NOMO-1 treated with DMSO at 0.1 percent for 48 hours (cell line): ENCODE measurements at regions not wholly inside any gene's neighbourhood (a gene's known extent, or its start where the extent isn't known, plus 50 kb on each side); places are given as distances from the start of the nearest gene placed in this dataset.

Experiments
- DNase-seq: peaks from one replicate; lab custom pipeline; 2025; ENCODE audit not compliant: unreplicated experiment; lab: John Stamatoyannopoulos, UW

DNA sequence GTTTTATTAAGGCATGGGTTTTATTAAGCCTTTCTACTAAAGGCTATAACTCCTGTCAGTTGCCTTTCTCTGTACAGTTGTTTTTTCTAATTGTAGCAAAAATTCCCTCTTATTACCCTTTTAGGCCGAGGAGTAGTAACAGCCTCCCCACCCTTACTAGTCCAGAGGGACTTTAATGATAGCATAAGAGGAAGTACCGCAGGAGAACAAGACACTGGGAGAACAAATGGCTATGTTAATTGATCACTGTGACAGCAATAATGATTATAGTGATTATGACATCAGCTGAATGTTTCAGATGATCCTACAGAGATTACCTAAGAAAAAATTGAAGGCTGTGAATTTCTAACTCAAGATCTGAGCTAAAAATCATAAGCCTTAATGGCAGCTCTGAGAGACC is 383.0 kb upstream of the PTBP2 start:
- no peak for DNase-seq

GRCh38 chr1:96340686-96341085 is 380.9 kb upstream of the PTBP2 start:
- DNase-seq, result no peak

DNA sequence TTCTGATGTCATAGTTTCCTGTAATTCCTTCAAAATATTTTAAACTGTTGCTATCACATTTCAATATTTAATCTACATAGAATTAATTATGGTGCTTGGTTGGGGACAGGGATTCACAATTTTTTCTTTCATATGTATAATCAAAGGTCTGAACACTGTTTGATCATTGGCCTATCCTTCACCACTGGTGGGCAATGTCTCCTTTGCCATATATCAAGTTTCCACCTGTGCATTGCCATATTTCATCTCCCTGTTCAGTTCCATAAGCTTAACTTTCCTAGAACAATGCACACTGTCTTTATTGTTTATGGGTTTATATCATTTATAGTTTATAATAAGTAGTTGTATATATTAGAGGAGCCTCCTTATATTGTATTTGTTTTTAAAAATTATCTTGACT is 374.9 kb upstream of the PTBP2 start:
- DNase-seq, result no peak

DNA sequence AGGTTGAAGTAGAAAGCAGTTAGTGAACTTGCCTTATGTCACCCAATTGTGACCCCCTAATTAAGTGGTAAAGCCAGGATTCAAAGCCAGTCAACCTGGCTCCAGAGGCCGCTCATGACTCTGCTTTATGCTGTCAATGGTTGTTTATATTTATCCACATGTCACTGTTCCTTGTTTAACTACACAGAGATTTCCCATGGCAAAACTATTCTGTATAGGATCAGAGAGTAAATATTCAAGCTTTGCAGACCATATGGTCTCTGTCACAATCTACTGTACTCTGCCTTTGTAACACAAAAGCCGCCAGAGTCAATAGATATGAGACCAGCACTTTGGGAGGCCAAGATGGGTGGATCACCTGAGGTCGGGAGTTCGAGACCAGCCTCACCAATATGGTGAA is 371.7 kb upstream of the PTBP2 start:
- no peak for DNase-seq

DNA sequence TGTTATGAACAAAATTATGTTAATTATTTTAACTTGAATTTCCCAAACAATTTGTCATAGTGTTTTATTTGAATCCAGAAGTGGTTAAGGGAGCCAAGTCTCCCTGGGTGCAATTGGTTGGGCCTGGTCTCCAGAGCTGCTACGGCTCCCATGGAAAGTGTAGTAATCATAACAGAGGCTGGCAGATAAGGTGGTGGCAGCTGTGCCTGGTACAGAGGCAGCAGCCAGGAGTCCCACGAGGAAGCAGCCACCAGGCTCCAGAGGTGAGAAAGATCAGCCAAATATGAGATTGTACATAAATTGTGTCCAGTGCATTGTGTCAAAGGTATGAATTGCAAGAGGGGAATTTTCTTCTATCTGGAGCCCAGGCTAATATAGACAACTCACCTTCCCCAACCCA is 368.9 kb upstream of the PTBP2 start:
- DNase-seq, result no peak

DNA sequence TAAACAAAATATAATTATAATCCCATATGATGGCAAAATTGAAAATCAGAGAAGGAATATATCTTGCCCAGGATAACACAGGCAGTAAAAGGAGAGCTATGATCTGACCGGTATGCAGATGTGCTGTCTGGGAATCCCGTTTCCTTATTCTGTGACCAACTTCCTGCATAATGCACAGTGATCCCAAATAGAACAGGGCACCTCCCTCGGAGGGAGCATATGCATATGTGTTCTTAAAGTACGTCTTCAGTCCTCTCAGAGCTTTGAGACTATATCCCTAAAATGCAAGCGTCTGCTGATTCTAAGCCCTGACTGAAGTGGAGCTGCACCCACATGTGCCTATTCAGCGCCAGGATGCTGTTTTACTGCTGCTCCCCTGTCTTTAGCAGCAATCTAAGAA is 366.1 kb upstream of the PTBP2 start:
- DNase-seq, result no peak

DNA sequence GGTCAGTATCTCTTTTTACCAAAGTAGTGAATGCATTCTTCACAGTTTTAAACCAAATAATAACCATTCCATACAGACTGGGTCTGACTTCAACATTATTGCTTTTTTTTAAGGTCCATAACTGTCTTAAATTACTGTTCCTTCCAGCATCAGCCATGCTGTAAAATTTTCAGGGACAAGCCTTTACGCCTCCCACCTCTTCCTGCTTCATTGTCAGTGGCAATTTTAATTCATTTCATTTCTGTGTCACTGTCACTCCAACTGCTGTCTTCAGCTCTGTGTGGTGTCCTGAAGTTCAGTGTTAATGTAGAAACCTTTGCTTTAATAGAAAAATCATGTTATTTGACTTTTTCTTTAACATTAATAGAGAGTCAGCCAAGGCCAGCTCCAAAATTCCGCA is 365.6 kb upstream of the PTBP2 start:
- no peak for DNase-seq

GRCh38 chr1:96357141-96357765 is 364.3 kb upstream of the PTBP2 start:
- DNase-seq, result no peak

DNA sequence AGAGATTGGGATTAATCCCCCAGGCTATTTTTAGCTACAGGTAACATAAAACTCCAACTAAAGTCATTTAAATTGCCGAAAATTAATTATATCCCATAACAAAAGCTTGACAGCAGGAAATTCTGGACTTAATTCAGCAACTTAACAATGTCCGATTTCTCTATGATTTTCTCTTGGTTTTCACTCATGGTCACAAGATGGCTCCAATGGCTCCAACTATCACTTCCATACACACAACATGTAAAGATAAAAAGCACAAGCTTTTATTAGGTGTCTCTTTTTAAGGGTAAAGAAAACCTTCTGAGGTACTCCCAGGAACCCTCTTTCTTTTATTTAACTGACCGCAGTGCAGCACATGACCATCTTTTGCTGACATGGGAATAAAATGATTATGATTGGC is 363.5 kb upstream of the PTBP2 start:
- DNase-seq, result no peak

DNA sequence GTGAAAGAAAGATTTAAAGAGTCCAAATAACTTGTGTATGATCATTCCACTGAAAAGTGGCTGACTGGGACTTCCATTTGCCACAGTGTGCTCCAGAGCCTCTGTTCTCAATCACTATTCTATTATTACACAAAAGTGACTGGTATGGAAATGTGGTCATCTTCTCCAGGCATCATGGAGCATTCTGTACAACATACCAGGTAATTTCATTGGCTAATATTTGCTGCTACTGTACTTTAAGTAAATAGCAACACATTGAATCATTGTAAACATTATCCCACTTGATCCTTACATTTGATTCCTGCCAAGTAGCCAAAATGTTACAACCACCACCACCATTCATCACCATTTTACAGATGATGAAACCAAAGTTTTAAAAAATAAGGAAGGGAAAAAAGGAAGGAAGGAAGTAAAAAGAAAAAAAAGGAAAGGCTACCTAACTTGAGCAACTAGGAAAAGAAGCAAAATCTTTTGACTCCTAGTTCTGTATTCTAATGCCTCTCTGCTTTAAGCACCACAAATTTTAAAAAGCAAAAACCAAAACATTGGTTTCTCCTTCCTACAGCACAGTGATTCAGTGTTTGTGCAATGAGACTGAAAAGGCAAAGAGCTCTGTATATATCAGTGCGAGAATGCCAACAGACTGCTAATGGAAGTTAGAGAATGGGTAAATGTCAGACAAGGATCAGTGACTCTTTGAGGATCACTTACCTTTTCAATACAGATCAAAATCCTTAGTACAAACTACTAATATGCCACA is 361.4 kb upstream of the PTBP2 start:
- no peak for DNase-seq

GRCh38 chr1:96361271-96361856 is 360.2 kb upstream of the PTBP2 start:
- peak; percentile 87 for DNase-seq

DNA sequence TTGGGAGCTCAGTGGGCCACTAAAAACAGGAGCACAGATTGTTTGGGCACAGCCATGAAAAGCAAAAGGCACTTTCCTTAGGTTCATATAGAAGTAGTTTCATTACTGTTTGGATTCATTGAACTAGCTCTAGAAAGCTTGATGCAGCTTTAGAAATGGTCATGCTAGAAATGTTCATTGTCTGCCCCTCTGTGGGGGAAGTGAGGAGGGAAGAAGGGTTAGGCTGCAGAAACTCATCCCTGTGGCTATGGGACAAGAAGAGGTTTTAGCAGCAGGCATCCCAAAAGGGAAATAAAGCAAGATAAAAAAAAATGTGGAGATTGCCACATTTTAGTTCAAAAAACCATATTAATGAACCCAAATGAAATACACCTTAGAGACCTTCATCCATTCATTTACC is 359.6 kb upstream of the PTBP2 start:
- no peak for DNase-seq

GRCh38 chr1:96362623-96363022 is 359.0 kb upstream of the PTBP2 start:
- DNase-seq, result peak; percentile 96

- DNase-seq, result no peak
Observed at GRCh38 chr1:96363826-96364225, 357.8 kb upstream of the PTBP2 start.

DNA sequence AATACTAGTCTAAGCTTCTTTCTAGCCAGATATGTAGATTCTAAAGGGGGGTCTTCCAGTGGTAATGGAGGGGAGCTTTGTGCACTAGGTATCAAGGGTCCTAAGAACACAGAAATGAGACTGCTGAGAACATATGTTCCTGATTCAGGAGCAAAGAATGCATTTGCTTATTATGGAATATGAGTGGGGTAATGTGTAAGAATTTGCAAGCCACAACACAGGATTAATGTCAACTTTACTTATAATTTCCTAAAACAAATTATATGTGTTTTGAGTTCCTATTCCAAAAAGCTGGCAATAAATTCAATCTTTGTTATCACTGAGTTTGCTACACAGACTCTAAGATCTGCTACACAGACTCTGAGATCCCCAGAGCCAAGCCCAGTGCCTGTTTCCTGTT is 357.0 kb upstream of the PTBP2 start:
- no peak for DNase-seq

GRCh38 chr1:96365076-96365475 is 356.5 kb upstream of the PTBP2 start:
- no peak for DNase-seq

DNA sequence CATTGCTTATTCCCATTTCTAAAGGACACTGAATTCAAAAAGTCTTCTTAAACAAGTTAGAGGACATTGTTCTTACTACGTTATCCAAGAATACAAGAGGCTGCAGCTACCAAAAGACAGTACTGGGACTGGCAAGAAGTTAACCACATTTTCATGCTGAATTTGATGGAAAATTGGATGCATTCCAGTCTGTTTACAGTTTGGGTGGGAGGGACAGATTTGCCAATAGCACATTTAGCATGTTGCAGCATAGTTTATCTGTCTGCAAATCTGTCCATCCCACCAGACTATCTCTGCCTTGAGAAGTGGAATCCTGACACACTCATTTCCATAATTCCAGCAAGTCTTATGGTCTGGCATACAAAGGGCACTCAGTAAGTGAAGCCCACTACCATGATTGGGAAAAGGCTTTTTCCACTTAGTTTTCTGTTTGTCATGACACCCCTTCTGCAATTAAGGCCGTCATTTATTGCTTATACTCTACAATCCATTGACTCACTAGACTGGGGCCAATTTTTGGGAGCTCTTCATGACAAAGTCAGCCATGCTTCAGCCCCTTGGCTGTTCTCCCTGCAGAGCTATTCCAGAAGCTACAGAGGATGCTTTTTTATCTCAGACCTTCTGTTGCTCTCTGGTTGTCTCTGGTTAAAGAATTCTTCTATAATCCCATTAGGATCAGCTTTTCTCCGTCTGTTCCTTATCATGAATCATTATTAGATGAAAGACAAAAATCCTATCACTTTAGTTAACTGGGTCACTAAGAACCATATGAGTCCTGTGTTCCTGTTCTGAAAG is 355.8 kb upstream of the PTBP2 start:
- no peak for DNase-seq

DNA sequence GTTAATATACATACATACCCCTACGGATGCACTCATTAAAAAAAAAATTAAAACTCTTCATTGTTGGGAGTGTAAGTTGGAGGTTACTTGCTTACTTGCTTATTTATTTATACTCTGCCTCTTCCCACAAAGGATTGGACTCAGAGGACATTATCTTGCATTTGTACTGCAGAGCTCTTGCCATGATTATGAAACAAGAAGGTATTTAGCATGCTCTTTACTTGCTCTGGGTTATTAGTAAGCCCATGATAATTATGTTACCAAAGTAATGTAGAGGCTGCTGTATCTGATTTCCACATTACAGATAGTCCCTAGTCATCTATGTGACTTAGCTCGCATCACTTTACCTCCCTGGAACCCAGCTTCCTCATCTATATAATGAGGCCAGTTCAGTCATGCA is 355.1 kb upstream of the PTBP2 start:
- peak; percentile 37 for DNase-seq

- no peak for DNase-seq
Observed at GRCh38 chr1:96367791-96368190, 353.8 kb upstream of the PTBP2 start.

DNA sequence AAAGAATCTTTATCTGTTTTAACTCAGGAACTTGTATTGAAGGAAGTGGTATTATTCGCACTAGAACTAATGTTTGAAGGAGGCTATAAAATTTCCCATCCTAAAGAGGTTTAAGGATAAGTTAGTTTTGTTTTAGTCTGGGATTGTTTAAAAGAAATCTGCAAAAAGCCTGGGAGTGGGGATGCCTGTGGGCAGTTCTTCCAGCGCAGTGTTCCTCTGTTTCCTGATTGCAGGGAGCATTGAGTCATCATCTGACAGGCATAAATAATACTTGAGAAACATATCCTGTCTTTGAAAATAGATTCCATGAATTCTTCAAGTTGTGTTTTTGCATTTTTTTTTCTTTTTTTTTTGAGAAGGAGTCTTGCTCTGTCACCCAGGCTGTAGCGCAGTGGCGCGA is 350.8 kb upstream of the PTBP2 start:
- no peak for DNase-seq

DNA sequence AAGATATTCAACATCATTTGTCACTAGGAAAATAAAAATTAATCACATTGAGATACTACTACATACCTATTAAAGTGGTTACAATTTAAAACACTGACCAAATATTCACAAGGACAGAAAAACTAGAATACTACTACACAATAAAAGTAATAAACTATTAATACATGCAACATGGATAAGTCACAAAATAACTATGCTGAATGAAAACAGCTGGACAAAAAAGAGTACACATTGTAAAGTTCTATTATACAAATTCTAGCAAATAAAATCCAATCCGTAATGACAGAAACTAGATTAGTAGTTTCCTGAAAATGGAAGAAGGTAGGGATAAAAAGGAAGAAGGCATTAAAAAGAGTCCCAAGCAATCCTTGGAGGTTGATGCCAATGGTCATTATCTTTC is 348.7 kb upstream of the PTBP2 start:
- no peak for DNase-seq
